ENCODE measurements at regions not wholly inside any gene's neighbourhood (a gene's known extent, or its start where the extent isn't known, plus 50 kb on each side); places are given as distances from the start of the nearest gene placed in this dataset.

GRCh38 chr13:84234416-84234815 is 352.1 kb upstream of the SLITRK1 start:
- no peak for DNase-seq (ENCODE audit: low spot score)

GRCh38 chr13:84230568-84230967 is 348.3 kb upstream of the SLITRK1 start:
- DNase-seq (ENCODE audit: low spot score), result no peak

- no peak for DNase-seq (ENCODE audit: low spot score)
Measured at GRCh38 chr13:84211048-84211447, 328.8 kb upstream of the SLITRK1 start.

GRCh38 chr13:84208246-84208910 is 326.1 kb upstream of the SLITRK1 start:
- DNase-seq (ENCODE audit: low spot score), result no peak

GRCh38 chr13:84207509-84207908 is 325.2 kb upstream of the SLITRK1 start:
- no peak for DNase-seq (ENCODE audit: low spot score)

GRCh38 chr13:84200971-84201370 is 318.7 kb upstream of the SLITRK1 start:
- no peak for DNase-seq (ENCODE audit: low spot score)

- DNase-seq (ENCODE audit: low spot score), result no peak
Measured at GRCh38 chr13:84192125-84192524, 309.9 kb upstream of the SLITRK1 start.

- DNase-seq (ENCODE audit: low spot score), result no peak
Measured at GRCh38 chr13:84191139-84191538, 308.9 kb upstream of the SLITRK1 start.

- DNase-seq (ENCODE audit: low spot score), result no peak
Measured at GRCh38 chr13:84187626-84188025, 305.4 kb upstream of the SLITRK1 start.

- DNase-seq (ENCODE audit: low spot score), result no peak
Measured at GRCh38 chr13:84139561-84140158, 257.4 kb upstream of the SLITRK1 start.

- DNase-seq (ENCODE audit: low spot score), result no peak
Measured at GRCh38 chr13:84137292-84137691, 255.0 kb upstream of the SLITRK1 start.

- DNase-seq (ENCODE audit: low spot score), result no peak
Measured at GRCh38 chr13:84136582-84136981, 254.3 kb upstream of the SLITRK1 start.

- no peak for DNase-seq (ENCODE audit: low spot score)
Measured at GRCh38 chr13:84132491-84132890, 250.2 kb upstream of the SLITRK1 start.

- DNase-seq (ENCODE audit: low spot score), result no peak
Measured at GRCh38 chr13:84131249-84131648, 249.0 kb upstream of the SLITRK1 start.

GRCh38 chr13:84130495-84131114 is 248.3 kb upstream of the SLITRK1 start:
- no peak for DNase-seq (ENCODE audit: low spot score)

- no peak for DNase-seq (ENCODE audit: low spot score)
Measured at GRCh38 chr13:84129966-84130365, 247.7 kb upstream of the SLITRK1 start.

GRCh38 chr13:84127597-84128128 is 245.4 kb upstream of the SLITRK1 start:
- DNase-seq (ENCODE audit: low spot score), result no peak

GRCh38 chr13:84126671-84127171 is 244.4 kb upstream of the SLITRK1 start:
- DNase-seq (ENCODE audit: low spot score), result no peak

- no peak for DNase-seq (ENCODE audit: low spot score)
Measured at GRCh38 chr13:84121456-84121855, 239.2 kb upstream of the SLITRK1 start.

- no peak for DNase-seq (ENCODE audit: low spot score)
Measured at GRCh38 chr13:84118839-84119409, 236.7 kb upstream of the SLITRK1 start.

- DNase-seq (ENCODE audit: low spot score), result no peak
Measured at GRCh38 chr13:84098273-84098672, 216.0 kb upstream of the SLITRK1 start.

GRCh38 chr13:84097148-84097547 is 214.9 kb upstream of the SLITRK1 start:
- no peak for DNase-seq (ENCODE audit: low spot score)

Data from SK-N-DZ (cell line).